ENCODE measurements at regions not wholly inside any gene's neighbourhood (a gene's known extent, or its start where the extent isn't known, plus 50 kb on each side); places are given as distances from the start of the nearest gene placed in this dataset.

DNA sequence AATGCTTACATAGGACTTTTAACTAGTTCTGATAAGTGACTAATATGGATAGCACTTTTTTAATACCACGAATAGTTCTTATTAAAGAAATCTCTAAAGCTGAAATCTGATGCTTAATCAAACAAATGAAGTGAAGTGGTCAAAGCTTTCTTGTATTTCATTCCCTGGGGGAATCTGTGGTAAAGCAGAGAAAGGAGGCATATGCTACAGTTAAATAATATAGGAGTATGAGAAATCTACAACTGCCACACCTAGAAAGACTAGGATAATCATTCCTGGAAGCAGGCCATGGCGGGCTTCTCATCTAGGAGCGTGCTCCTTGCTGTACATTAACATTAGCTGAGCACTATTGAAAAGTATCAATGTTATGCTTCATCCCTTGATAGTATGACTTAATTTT, 835.7 kb downstream of the OTOL1 start:
- Mint-ChIP-seq H3K4me3 (ENCODE audit: unreplicated experiment) (no peak overlapping the region), H3K27me3 (ENCODE audit: low read depth, unreplicated experiment) (no peaks in the 10 kb centered on the region), H3K9me3 (ENCODE audit: unreplicated experiment) (peaks cover 5% of the 10 kb centered on the region), H3K36me3 (ENCODE audit: low read depth, unreplicated experiment) (peaks cover 2% of the 10 kb centered on the region), H3K4me1 (ENCODE audit: low read depth, unreplicated experiment) (no peaks in the 10 kb centered on the region), H3K27ac (ENCODE audit: unreplicated experiment) (no peak overlapping the region)
- H3K4me3 ChIP-seq (ENCODE audit: insufficient read depth, low read depth, low read length), result no peak overlapping the region
- H3K27ac ChIP-seq (ENCODE audit: low read depth, low read length), result no peak overlapping the region
- H2AFZ ChIP-seq (ENCODE audit: low read depth, low read length), result no peak overlapping the region
- H3K79me2 ChIP-seq (ENCODE audit: insufficient read depth, low read length), result no peaks in the 10 kb centered on the region
- DNase-seq (ENCODE audit: low read depth) (no peak), FAIRE-seq (no peak)
- H3K4me2 ChIP-seq (ENCODE audit: low read length), result no peak overlapping the region
- TF ChIP-seq EZH2 (IDR thresholded peaks at IDR 0.05; ENCODE audit: insufficient read depth, low read length), result no peak
- TF ChIP-seq, protein P1, sequence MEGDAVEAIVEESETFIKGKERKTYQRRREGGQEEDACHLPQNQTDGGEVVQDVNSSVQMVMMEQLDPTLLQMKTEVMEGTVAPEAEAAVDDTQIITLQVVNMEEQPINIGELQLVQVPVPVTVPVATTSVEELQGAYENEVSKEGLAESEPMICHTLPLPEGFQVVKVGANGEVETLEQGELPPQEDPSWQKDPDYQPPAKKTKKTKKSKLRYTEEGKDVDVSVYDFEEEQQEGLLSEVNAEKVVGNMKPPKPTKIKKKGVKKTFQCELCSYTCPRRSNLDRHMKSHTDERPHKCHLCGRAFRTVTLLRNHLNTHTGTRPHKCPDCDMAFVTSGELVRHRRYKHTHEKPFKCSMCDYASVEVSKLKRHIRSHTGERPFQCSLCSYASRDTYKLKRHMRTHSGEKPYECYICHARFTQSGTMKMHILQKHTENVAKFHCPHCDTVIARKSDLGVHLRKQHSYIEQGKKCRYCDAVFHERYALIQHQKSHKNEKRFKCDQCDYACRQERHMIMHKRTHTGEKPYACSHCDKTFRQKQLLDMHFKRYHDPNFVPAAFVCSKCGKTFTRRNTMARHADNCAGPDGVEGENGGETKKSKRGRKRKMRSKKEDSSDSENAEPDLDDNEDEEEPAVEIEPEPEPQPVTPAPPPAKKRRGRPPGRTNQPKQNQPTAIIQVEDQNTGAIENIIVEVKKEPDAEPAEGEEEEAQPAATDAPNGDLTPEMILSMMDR (IDR thresholded peaks at IDR 0.05; ENCODE audit: insufficient read depth, low read depth, low read length), result no peak
- no peaks in the 10 kb centered on the region for H3K36me3 ChIP-seq (ENCODE audit: insufficient read depth, low read length)
- H3K4me1 ChIP-seq (ENCODE audit: insufficient read depth, low read length), result no peaks in the 10 kb centered on the region
- H4K20me1 ChIP-seq (ENCODE audit: insufficient read depth, low read length), result no peaks in the 10 kb centered on the region
- H3K9ac ChIP-seq (ENCODE audit: low read length), result no peak overlapping the region
- H3K9me3 ChIP-seq (ENCODE audit: insufficient read depth, low read depth, low read length), result no peaks in the 10 kb centered on the region
- no peaks in the 10 kb centered on the region for H3K27me3 ChIP-seq (ENCODE audit: insufficient read depth, low read length)

GRCh38 chr3:162334537-162334936, 837.9 kb downstream of the OTOL1 start:
- no peak overlapping the region for H3K27ac Mint-ChIP-seq (ENCODE audit: unreplicated experiment)
- no peaks in the 10 kb centered on the region for H3K36me3 ChIP-seq (ENCODE audit: insufficient read depth, low read length)
- no peaks in the 10 kb centered on the region for H3K4me1 ChIP-seq (ENCODE audit: insufficient read depth, low read length)
- H3K36me3 Mint-ChIP-seq (ENCODE audit: low read depth, unreplicated experiment), result peaks cover 2% of the 10 kb centered on the region
- no peaks in the 10 kb centered on the region for H3K27me3 ChIP-seq (ENCODE audit: insufficient read depth, low read length)
- H3K9me3 ChIP-seq (ENCODE audit: insufficient read depth, low read depth, low read length), result no peaks in the 10 kb centered on the region
- no peak overlapping the region for H3K4me3 Mint-ChIP-seq (ENCODE audit: unreplicated experiment)
- no peak overlapping the region for H3K4me3 ChIP-seq (ENCODE audit: insufficient read depth, low read depth, low read length)
- peaks cover 5% of the 10 kb centered on the region for H3K9me3 Mint-ChIP-seq (ENCODE audit: unreplicated experiment)
- no peak overlapping the region for H2AFZ ChIP-seq (ENCODE audit: low read depth, low read length)
- DNase-seq (ENCODE audit: low read depth) (no peak), FAIRE-seq (no peak)
- H3K27ac ChIP-seq (ENCODE audit: low read depth, low read length), result no peak overlapping the region
- H4K20me1 ChIP-seq (ENCODE audit: insufficient read depth, low read length), result no peaks in the 10 kb centered on the region
- TF ChIP-seq, protein P1 (IDR thresholded peaks at IDR 0.05; ENCODE audit: insufficient read depth, low read depth, low read length), result no peak
- no peak for TF ChIP-seq EZH2 (IDR thresholded peaks at IDR 0.05; ENCODE audit: insufficient read depth, low read length)
- H3K9ac ChIP-seq (ENCODE audit: low read length), result no peak overlapping the region
- H3K4me2 ChIP-seq (ENCODE audit: low read length), result no peak overlapping the region
- H3K4me1 Mint-ChIP-seq (ENCODE audit: low read depth, unreplicated experiment), result peaks cover 2% of the 10 kb centered on the region
- H3K27me3 Mint-ChIP-seq (ENCODE audit: low read depth, unreplicated experiment), result no peaks in the 10 kb centered on the region
- H3K79me2 ChIP-seq (ENCODE audit: insufficient read depth, low read length), result no peaks in the 10 kb centered on the region

DNA sequence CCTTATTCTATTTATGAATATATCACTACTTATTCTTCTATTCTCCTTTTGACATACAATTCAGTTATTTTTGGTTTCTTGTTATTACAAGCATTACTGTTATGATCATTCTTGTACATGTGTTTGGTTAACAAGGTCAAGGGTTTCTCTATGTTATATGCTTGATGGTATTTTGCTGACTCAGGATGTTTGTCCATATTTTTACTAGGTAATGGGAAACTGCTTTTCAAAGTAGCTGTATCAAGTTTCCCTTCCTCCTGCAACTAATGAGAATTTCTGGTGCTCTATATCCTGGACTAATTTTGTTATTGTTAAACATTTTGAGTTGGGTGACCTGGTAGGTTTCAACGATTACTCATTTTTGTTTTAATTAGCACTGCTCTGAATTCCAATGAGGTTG, 841.0 kb downstream of the OTOL1 start:
- TF ChIP-seq EZH2 (IDR thresholded peaks at IDR 0.05; ENCODE audit: insufficient read depth, low read length), result no peak
- TF ChIP-seq, protein P1 (IDR thresholded peaks at IDR 0.05; ENCODE audit: insufficient read depth, low read depth, low read length), result no peak
- no peaks in the 10 kb centered on the region for H3K4me1 ChIP-seq (ENCODE audit: insufficient read depth, low read length)
- no peaks in the 10 kb centered on the region for H3K79me2 ChIP-seq (ENCODE audit: insufficient read depth, low read length)
- DNase-seq (ENCODE audit: low read depth) (no peak), FAIRE-seq (peak; percentile 32)
- H3K9me3 ChIP-seq (ENCODE audit: insufficient read depth, low read depth, low read length), result no peaks in the 10 kb centered on the region
- no peak overlapping the region for H3K27ac Mint-ChIP-seq (ENCODE audit: unreplicated experiment)
- H3K4me3 ChIP-seq (ENCODE audit: insufficient read depth, low read depth, low read length), result no peak overlapping the region
- peaks cover 2% of the 10 kb centered on the region for H3K4me1 Mint-ChIP-seq (ENCODE audit: low read depth, unreplicated experiment)
- H3K27ac ChIP-seq (ENCODE audit: low read depth, low read length), result no peak overlapping the region
- no peak overlapping the region for H2AFZ ChIP-seq (ENCODE audit: low read depth, low read length)
- H3K9ac ChIP-seq (ENCODE audit: low read length), result no peak overlapping the region
- peaks cover 2% of the 10 kb centered on the region for H3K36me3 Mint-ChIP-seq (ENCODE audit: low read depth, unreplicated experiment)
- H3K4me3 Mint-ChIP-seq (ENCODE audit: unreplicated experiment), result no peak overlapping the region
- H4K20me1 ChIP-seq (ENCODE audit: insufficient read depth, low read length), result no peaks in the 10 kb centered on the region
- H3K27me3 ChIP-seq (ENCODE audit: insufficient read depth, low read length), result no peaks in the 10 kb centered on the region
- no peaks in the 10 kb centered on the region for H3K36me3 ChIP-seq (ENCODE audit: insufficient read depth, low read length)
- H3K27me3 Mint-ChIP-seq (ENCODE audit: low read depth, unreplicated experiment), result no peaks in the 10 kb centered on the region
- H3K4me2 ChIP-seq (ENCODE audit: low read length), result no peak overlapping the region
- H3K9me3 Mint-ChIP-seq (ENCODE audit: unreplicated experiment), result peaks cover 5% of the 10 kb centered on the region
